HG02970 (cell line): ENCODE measurements at regions not wholly inside any gene's neighbourhood (a gene's known extent, or its start where the extent isn't known, plus 50 kb on each side); places are given as distances from the start of the nearest gene placed in this dataset.
"Not testable (repeated sequence)": the region's sequence is repeated elsewhere in the genome, so short reads cannot be mapped to it uniquely, and the experiment has no call there.

Experiments
- ATAC-seq: cut with Tn5 transposase; IDR thresholded peaks from one replicate; pipeline ENCODE4 v1.9.1; 2021; ENCODE audit warnings: mild to moderate bottlenecking, moderate library complexity, moderate number of reproducible peaks; ENCODE audit not compliant: unreplicated experiment, low FRiP score

GRCh38 chr3:22720596-22720995 lies 482.5 kb upstream of the UBE2E2 start:
- ATAC-seq: no peak

GRCh38 chr3:22724420-22724819 lies 478.7 kb upstream of the UBE2E2 start:
- no peak for ATAC-seq

GRCh38 chr3:22728406-22728805 lies 474.7 kb upstream of the UBE2E2 start:
- no peak for ATAC-seq

- ATAC-seq: no peak
Measured at GRCh38 chr3:22729212-22729611, 473.9 kb upstream of the UBE2E2 start.

GRCh38 chr3:22729981-22730380 lies 473.1 kb upstream of the UBE2E2 start:
- ATAC-seq: no peak

- no peak for ATAC-seq
Measured at GRCh38 chr3:22730701-22731100, 472.4 kb upstream of the UBE2E2 start.

GRCh38 chr3:22731901-22732300 lies 471.2 kb upstream of the UBE2E2 start:
- ATAC-seq: no peak

GRCh38 chr3:22732641-22733040 lies 470.5 kb upstream of the UBE2E2 start:
- ATAC-seq: no peak

GRCh38 chr3:22734207-22734606 lies 468.9 kb upstream of the UBE2E2 start:
- no peak for ATAC-seq

GRCh38 chr3:22734756-22735155 lies 468.4 kb upstream of the UBE2E2 start:
- ATAC-seq: no peak

GRCh38 chr3:22735373-22735772 lies 467.8 kb upstream of the UBE2E2 start:
- no peak for ATAC-seq

GRCh38 chr3:22743386-22743785 lies 459.7 kb upstream of the UBE2E2 start:
- not testable (repeated sequence) for ATAC-seq

- no peak for ATAC-seq
Measured at GRCh38 chr3:22745321-22745720, 457.8 kb upstream of the UBE2E2 start.

GRCh38 chr3:22746221-22746620 lies 456.9 kb upstream of the UBE2E2 start:
- ATAC-seq: no peak

GRCh38 chr3:22748453-22749045 lies 454.6 kb upstream of the UBE2E2 start:
- ATAC-seq: no peak

- no peak for ATAC-seq
Measured at GRCh38 chr3:22759636-22760310, 443.4 kb upstream of the UBE2E2 start.

- no peak for ATAC-seq
Measured at GRCh38 chr3:22765679-22766078, 437.4 kb upstream of the UBE2E2 start.

GRCh38 chr3:22777834-22778233 lies 425.3 kb upstream of the UBE2E2 start:
- ATAC-seq: no peak

- no peak for ATAC-seq
Measured at GRCh38 chr3:22779737-22780136, 423.4 kb upstream of the UBE2E2 start.

- ATAC-seq: no peak
Measured at GRCh38 chr3:22792533-22792932, 410.6 kb upstream of the UBE2E2 start.

- ATAC-seq: no peak
Measured at GRCh38 chr3:22795917-22796316, 407.2 kb upstream of the UBE2E2 start.

- no peak for ATAC-seq
Measured at GRCh38 chr3:22798461-22798860, 404.7 kb upstream of the UBE2E2 start.
